ENCODE measurements at regions not wholly inside any gene's neighbourhood (a gene's known extent, or its start where the extent isn't known, plus 50 kb on each side); places are given as distances from the start of the nearest gene placed in this dataset.

GRCh38 chr2:121041516-121041915 lies 243.5 kb downstream of the TFCP2L1 start (continued):
- TF ChIP-seq ZNF775 (CRISPR knock-in tag; IDR thresholded peaks at IDR 0.05; ENCODE audit: borderline replicate concordance) (no peak), MIXL1 (CRISPR knock-in tag; IDR thresholded peaks at IDR 0.05) (no peak), ZC3H4 (CRISPR knock-in tag; IDR thresholded peaks at IDR 0.05; ENCODE audit: borderline replicate concordance) (no peak), ZNF234 (CRISPR knock-in tag; conservative IDR thresholded peaks at IDR 0.05) (no peak)

GRCh38 chr2:121043061-121043826 lies 241.8 kb downstream of the TFCP2L1 start:
- DNase-seq (ENCODE audit: low spot score) (no peak), FAIRE-seq (no peak), ATAC-seq (no peak)
- no peak overlapping the region for H3K4me3 ChIP-seq (replicated peaks in 1 of 3; ENCODE audit: insufficient read depth in 1 of 3, low read depth in 2 of 3, low read length in 3 of 3)
- ChIA-PET CTCF (ENCODE audit: low intra/inter-chr PET ratio, low total read pairs) (no interaction called here), POLR2A (no interaction called here)
- WGBS (ENCODE audit: low lambda C conversion rate), result 37% methylated on average over 3 of the region's 8 CpGs
- H3K9ac ChIP-seq (ENCODE audit: insufficient read depth, low read depth, low read length), result no peak overlapping the region
- no peaks in the 10 kb centered on the region for H3K9me3 ChIP-seq (ENCODE audit: low read length)
- intact Hi-C loops (cut with micrococcal nuclease; ENCODE audit: unreplicated experiment), result no loop called here
- no peaks in the 10 kb centered on the region for H3K36me3 ChIP-seq (replicated peaks in 1 of 2; ENCODE audit: control insufficient read depth in 1 of 2, insufficient read depth in 2 of 2, low read length in 2 of 2)
- TF ChIP-seq, protein P1, sequence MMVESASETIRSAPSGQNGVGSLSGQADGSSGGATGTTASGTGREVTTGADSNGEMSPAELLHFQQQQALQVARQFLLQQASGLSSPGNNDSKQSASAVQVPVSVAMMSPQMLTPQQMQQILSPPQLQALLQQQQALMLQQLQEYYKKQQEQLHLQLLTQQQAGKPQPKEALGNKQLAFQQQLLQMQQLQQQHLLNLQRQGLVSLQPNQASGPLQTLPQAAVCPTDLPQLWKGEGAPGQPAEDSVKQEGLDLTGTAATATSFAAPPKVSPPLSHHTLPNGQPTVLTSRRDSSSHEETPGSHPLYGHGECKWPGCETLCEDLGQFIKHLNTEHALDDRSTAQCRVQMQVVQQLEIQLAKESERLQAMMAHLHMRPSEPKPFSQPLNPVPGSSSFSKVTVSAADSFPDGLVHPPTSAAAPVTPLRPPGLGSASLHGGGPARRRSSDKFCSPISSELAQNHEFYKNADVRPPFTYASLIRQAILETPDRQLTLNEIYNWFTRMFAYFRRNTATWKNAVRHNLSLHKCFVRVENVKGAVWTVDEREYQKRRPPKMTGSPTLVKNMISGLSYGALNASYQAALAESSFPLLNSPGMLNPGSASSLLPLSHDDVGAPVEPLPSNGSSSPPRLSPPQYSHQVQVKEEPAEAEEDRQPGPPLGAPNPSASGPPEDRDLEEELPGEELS (CRISPR knock-in tag; IDR thresholded peaks at IDR 0.05), result no peak
- TF ChIP-seq SALL1 (CRISPR knock-in tag; IDR thresholded peaks at IDR 0.05) (no peak), ISX (CRISPR knock-in tag; conservative IDR thresholded peaks at IDR 0.05) (no peak), SKI (IDR thresholded peaks at IDR 0.05; ENCODE audit: partially characterized antibody) (no peak), ARNT (IDR thresholded peaks at IDR 0.05) (no peak), ZNF563 (CRISPR knock-in tag; IDR thresholded peaks at IDR 0.05) (no peak)
- TF ChIP-seq, protein P2, sequence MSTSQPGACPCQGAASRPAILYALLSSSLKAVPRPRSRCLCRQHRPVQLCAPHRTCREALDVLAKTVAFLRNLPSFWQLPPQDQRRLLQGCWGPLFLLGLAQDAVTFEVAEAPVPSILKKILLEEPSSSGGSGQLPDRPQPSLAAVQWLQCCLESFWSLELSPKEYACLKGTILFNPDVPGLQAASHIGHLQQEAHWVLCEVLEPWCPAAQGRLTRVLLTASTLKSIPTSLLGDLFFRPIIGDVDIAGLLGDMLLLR (CRISPR knock-in tag; IDR thresholded peaks at IDR 0.05), result no peak
- in situ Hi-C loops (cut with HindIII; ENCODE audit: extremely low pct_ligation_motif_present, low pct_unique_long_range_greater_than_20kb), result no loop called here
- H3K27ac ChIP-seq (ENCODE audit: extremely low read length, insufficient read depth, low read length), result no peak overlapping the region
- H2AFZ ChIP-seq (ENCODE audit: low read length), result no peak overlapping the region
- BruUV-seq (replicated peaks), result no TSS peak
- H3K27me3 ChIP-seq (ENCODE audit: control insufficient read depth in 1 of 2, insufficient read depth in 2 of 2, low read length in 2 of 2), result peaks cover 9 to 85% of the 10 kb centered on the region in 2 experiments
- H3K4me1 ChIP-seq (ENCODE audit: insufficient read depth, low read length), result no peaks in the 10 kb centered on the region
- H3K79me2 ChIP-seq (ENCODE audit: insufficient read depth, low read length), result no peaks in the 10 kb centered on the region
- H4K20me1 ChIP-seq (ENCODE audit: insufficient read depth, low read length), result no peaks in the 10 kb centered on the region; the same call in 1 of the 2 replicates
- H3K4me2 ChIP-seq (ENCODE audit: low read depth, low read length), result no peak overlapping the region

All from HepG2 (cell line).